ENCODE measurements at regions not wholly inside any gene's neighbourhood (a gene's known extent, or its start where the extent isn't known, plus 50 kb on each side); places are given as distances from the start of the nearest gene placed in this dataset.

GRCh38 chr5:2263763-2264162 is 381.0 kb upstream of the IRX4 start:
- 92% methylated on average over 11 of the region's 12 CpGs for WGBS (ENCODE audit: insufficient coverage)
- no peak overlapping the region for H3K4me3 ChIP-seq (ENCODE audit: control insufficient read depth in 1 of 7, extremely low read depth in 1 of 7, insufficient read depth in 4 of 7, low read depth in 2 of 7, low read length in 6 of 7)
- no peaks in the 10 kb centered on the region for H3K4me1 ChIP-seq (ENCODE audit: control extremely low read depth in 1 of 4, control insufficient read depth in 4 of 4, insufficient read depth in 4 of 4, low read length in 3 of 4)
- POLR2A ChIA-PET = no interaction called here
- H3K36me3 ChIP-seq (ENCODE audit: control insufficient read depth in 4 of 4, insufficient read depth in 4 of 4, low read length in 3 of 4) = no peaks in the 10 kb centered on the region
- H3K27me3 ChIP-seq (replicated peaks in 2 of 5; ENCODE audit: control insufficient read depth in 4 of 5, insufficient read depth in 5 of 5, low read length in 4 of 5) = peaks cover 0 to 2% (median 0%) of the 10 kb centered on the region in 5 experiments
- DNase-seq = no peak
- no peak overlapping the region for H3K27ac ChIP-seq (ENCODE audit: insufficient read depth in 1 of 2, low read depth in 1 of 2, low read length in 2 of 2, poor library complexity in 1 of 2, severe bottlenecking in 2 of 2)
- H3K9me3 ChIP-seq (ENCODE audit: control extremely low read depth in 1 of 5, control insufficient read depth in 4 of 5, insufficient read depth in 2 of 5, low read depth in 1 of 5, low read length in 4 of 5) = no peaks in the 10 kb centered on the region
- CTCF ChIA-PET = no interaction called here

- no peak overlapping the region for H3K27ac ChIP-seq (ENCODE audit: insufficient read depth in 1 of 2, low read depth in 1 of 2, low read length in 2 of 2, poor library complexity in 1 of 2, severe bottlenecking in 2 of 2)
- WGBS (ENCODE audit: insufficient coverage) = 91% methylated on average over 9 of the region's 9 CpGs
- no peaks in the 10 kb centered on the region for H3K27me3 ChIP-seq (replicated peaks in 2 of 5; ENCODE audit: control insufficient read depth in 4 of 5, insufficient read depth in 5 of 5, low read length in 4 of 5)
- H3K9me3 ChIP-seq (ENCODE audit: control extremely low read depth in 1 of 5, control insufficient read depth in 4 of 5, insufficient read depth in 2 of 5, low read depth in 1 of 5, low read length in 4 of 5) = no peaks in the 10 kb centered on the region
- no peak overlapping the region for H3K4me3 ChIP-seq (ENCODE audit: control insufficient read depth in 1 of 7, extremely low read depth in 1 of 7, insufficient read depth in 4 of 7, low read depth in 2 of 7, low read length in 6 of 7)
- ChIA-PET POLR2A (interaction anchor here (0.5 kb wide), 1 partner anchor 34 kb away, joined by 3 read pairs; no protein-coding TSS in a partner anchor), CTCF (no interaction called here)
- H3K36me3 ChIP-seq (ENCODE audit: control insufficient read depth in 4 of 4, insufficient read depth in 4 of 4, low read length in 3 of 4) = no peaks in the 10 kb centered on the region
- DNase-seq = no peak
- H3K4me1 ChIP-seq (ENCODE audit: control extremely low read depth in 1 of 4, control insufficient read depth in 4 of 4, insufficient read depth in 4 of 4, low read length in 3 of 4) = no peaks in the 10 kb centered on the region
These were observed 379.9 kb upstream of the IRX4 start for GRCh38 chr5:2262620-2263019.

GRCh38 chr5:2261004-2261703 is 378.4 kb upstream of the IRX4 start:
- POLR2A ChIA-PET = no interaction called here
- CTCF ChIA-PET = interaction anchor here (0.6 kb wide), 1 partner anchor 121 kb away, joined by 3 read pairs; no protein-coding TSS in a partner anchor
- no peak overlapping the region for H3K27ac ChIP-seq (ENCODE audit: insufficient read depth in 1 of 2, low read depth in 1 of 2, low read length in 2 of 2, poor library complexity in 1 of 2, severe bottlenecking in 2 of 2)
- no peak overlapping the region for H3K4me3 ChIP-seq (ENCODE audit: control insufficient read depth in 1 of 7, extremely low read depth in 1 of 7, insufficient read depth in 4 of 7, low read depth in 2 of 7, low read length in 6 of 7)
- H3K36me3 ChIP-seq (ENCODE audit: control insufficient read depth in 4 of 4, insufficient read depth in 4 of 4, low read length in 3 of 4) = no peaks in the 10 kb centered on the region
- 95% methylated on average over 32 of the region's 32 CpGs for WGBS (ENCODE audit: insufficient coverage)
- H3K9me3 ChIP-seq (ENCODE audit: control extremely low read depth in 1 of 5, control insufficient read depth in 4 of 5, insufficient read depth in 2 of 5, low read depth in 1 of 5, low read length in 4 of 5) = no peaks in the 10 kb centered on the region
- H3K4me1 ChIP-seq (ENCODE audit: control extremely low read depth in 1 of 4, control insufficient read depth in 4 of 4, insufficient read depth in 4 of 4, low read length in 3 of 4) = no peaks in the 10 kb centered on the region
- H3K27me3 ChIP-seq (replicated peaks in 2 of 5; ENCODE audit: control insufficient read depth in 4 of 5, insufficient read depth in 5 of 5, low read length in 4 of 5) = no peaks in the 10 kb centered on the region
- no peak for DNase-seq

- H3K27me3 ChIP-seq (replicated peaks in 2 of 5; ENCODE audit: control insufficient read depth in 4 of 5, insufficient read depth in 5 of 5, low read length in 4 of 5) = no peaks in the 10 kb centered on the region
- no peak overlapping the region for H3K27ac ChIP-seq (ENCODE audit: insufficient read depth in 1 of 2, low read depth in 1 of 2, low read length in 2 of 2, poor library complexity in 1 of 2, severe bottlenecking in 2 of 2)
- 91% methylated on average over 23 of the region's 23 CpGs for WGBS (ENCODE audit: insufficient coverage)
- no peaks in the 10 kb centered on the region for H3K9me3 ChIP-seq (ENCODE audit: control extremely low read depth in 1 of 5, control insufficient read depth in 4 of 5, insufficient read depth in 2 of 5, low read depth in 1 of 5, low read length in 4 of 5)
- no peaks in the 10 kb centered on the region for H3K4me1 ChIP-seq (ENCODE audit: control extremely low read depth in 1 of 4, control insufficient read depth in 4 of 4, insufficient read depth in 4 of 4, low read length in 3 of 4)
- CTCF ChIA-PET = no interaction called here
- H3K4me3 ChIP-seq (ENCODE audit: control insufficient read depth in 1 of 7, extremely low read depth in 1 of 7, insufficient read depth in 4 of 7, low read depth in 2 of 7, low read length in 6 of 7) = no peak overlapping the region
- no peaks in the 10 kb centered on the region for H3K36me3 ChIP-seq (ENCODE audit: control insufficient read depth in 4 of 4, insufficient read depth in 4 of 4, low read length in 3 of 4)
- DNase-seq = no peak
- POLR2A ChIA-PET = no interaction called here
These were observed 377.7 kb upstream of the IRX4 start for GRCh38 chr5:2260211-2261003.

- DNase-seq = no peak
- no peaks in the 10 kb centered on the region for H3K4me1 ChIP-seq (ENCODE audit: control extremely low read depth in 1 of 4, control insufficient read depth in 4 of 4, insufficient read depth in 4 of 4, low read length in 3 of 4)
- no peaks in the 10 kb centered on the region for H3K27me3 ChIP-seq (replicated peaks in 2 of 5; ENCODE audit: control insufficient read depth in 4 of 5, insufficient read depth in 5 of 5, low read length in 4 of 5)
- no peaks in the 10 kb centered on the region for H3K36me3 ChIP-seq (ENCODE audit: control insufficient read depth in 4 of 4, insufficient read depth in 4 of 4, low read length in 3 of 4)
- no peak overlapping the region for H3K4me3 ChIP-seq (ENCODE audit: control insufficient read depth in 1 of 7, extremely low read depth in 1 of 7, insufficient read depth in 4 of 7, low read depth in 2 of 7, low read length in 6 of 7)
- no peaks in the 10 kb centered on the region for H3K9me3 ChIP-seq (ENCODE audit: control extremely low read depth in 1 of 5, control insufficient read depth in 4 of 5, insufficient read depth in 2 of 5, low read depth in 1 of 5, low read length in 4 of 5)
- ChIA-PET CTCF (no interaction called here), POLR2A (no interaction called here)
- no peak overlapping the region for H3K27ac ChIP-seq (ENCODE audit: insufficient read depth in 1 of 2, low read depth in 1 of 2, low read length in 2 of 2, poor library complexity in 1 of 2, severe bottlenecking in 2 of 2)
- 88% methylated on average over 5 of the region's 7 CpGs for WGBS (ENCODE audit: insufficient coverage)
These were observed 376.9 kb upstream of the IRX4 start for GRCh38 chr5:2259494-2260107.

- Histone ChIP-seq H3K4me3 (ENCODE audit: control insufficient read depth in 1 of 7, extremely low read depth in 1 of 7, insufficient read depth in 4 of 7, low read depth in 2 of 7, low read length in 6 of 7) (no peak overlapping the region), H3K9me3 (ENCODE audit: control extremely low read depth in 1 of 5, control insufficient read depth in 4 of 5, insufficient read depth in 2 of 5, low read depth in 1 of 5, low read length in 4 of 5) (no peaks in the 10 kb centered on the region), H3K27me3 (replicated peaks in 2 of 5; ENCODE audit: control insufficient read depth in 4 of 5, insufficient read depth in 5 of 5, low read length in 4 of 5) (no peaks in the 10 kb centered on the region), H3K27ac (ENCODE audit: insufficient read depth in 1 of 2, low read depth in 1 of 2, low read length in 2 of 2, poor library complexity in 1 of 2, severe bottlenecking in 2 of 2) (no peak overlapping the region), H3K36me3 (ENCODE audit: control insufficient read depth in 4 of 4, insufficient read depth in 4 of 4, low read length in 3 of 4) (no peaks in the 10 kb centered on the region), H3K4me1 (ENCODE audit: control extremely low read depth in 1 of 4, control insufficient read depth in 4 of 4, insufficient read depth in 4 of 4, low read length in 3 of 4) (no peaks in the 10 kb centered on the region)
- POLR2A ChIA-PET = no interaction called here
- no peak for DNase-seq
- WGBS (ENCODE audit: insufficient coverage) = 91% methylated on average over 8 of the region's 8 CpGs
- CTCF ChIA-PET = no interaction called here
These were observed 376.1 kb upstream of the IRX4 start for GRCh38 chr5:2258861-2259260.
